SK-N-SH treated with all-trans-retinoic acid at 6 μM for 48 hours (cell line): ENCODE measurements at regions not wholly inside any gene's neighbourhood (a gene's known extent, or its start where the extent isn't known, plus 50 kb on each side); places are given as distances from the start of the nearest gene placed in this dataset.

Experiments
- ATAC-seq: fragments of 200-7000 bp; cut with Tn5 transposase; 3 replicates; pipeline ENCODE4 v1.9.1; 2020; ENCODE audit warnings: mild to moderate bottlenecking, moderate library complexity
- ARNTL ChIP-seq: fragments of 450-650 bp; formaldehyde crosslinking; IDR thresholded peaks from 2 replicates; pipeline ENCODE4 v1.5.0; 2020; ENCODE audit warnings: low read depth, mild to moderate bottlenecking, moderate library complexity, borderline replicate concordance
- BACH2 ChIP-seq: fragments of 250-450 bp; sonication (Bioruptor Pico); IDR thresholded peaks from 2 replicates; pipeline ENCODE4 v1.9.0; 2021; ENCODE audit warnings: mild to moderate bottlenecking, borderline replicate concordance
- CSDC2 ChIP-seq: fragments of 250-450 bp; sonication (Bioruptor Pico); IDR thresholded peaks from 2 replicates; pipeline ENCODE4 v1.5.0; 2020; ENCODE audit warnings: mild to moderate bottlenecking, moderate library complexity
- ESRRG ChIP-seq: fragments of 250-450 bp; sonication (Bioruptor Pico); IDR thresholded peaks from 2 replicates; pipeline ENCODE4 v1.6.1; 2021; ENCODE audit warnings: mild to moderate bottlenecking
- GLIS3 ChIP-seq: fragments of 250-450 bp; sonication (Bioruptor Pico); IDR thresholded peaks from 2 replicates; pipeline ENCODE4 v1.5.0; 2020; ENCODE audit warnings: mild to moderate bottlenecking, moderate library complexity
- ISL1 ChIP-seq: fragments of 250-450 bp; sonication (Bioruptor Pico); IDR thresholded peaks from 2 replicates; pipeline ENCODE4 v2.1.2; 2022; ENCODE audit warnings: mild to moderate bottlenecking, moderate library complexity
- OSR1 ChIP-seq: fragments of 250-450 bp; sonication (Bioruptor Pico); IDR thresholded peaks from 2 replicates; pipeline ENCODE4 v1.8.0; 2022; ENCODE audit warnings: moderate library complexity, mild to moderate bottlenecking, inconsistent platforms
- PPARA ChIP-seq: fragments of 250-450 bp; sonication (Bioruptor Pico); IDR thresholded peaks from 2 replicates; pipeline ENCODE4 v1.5.0; 2020; ENCODE audit warnings: mild to moderate bottlenecking, borderline replicate concordance
- RARB ChIP-seq: fragments of 250-450 bp; sonication (Bioruptor Pico); IDR thresholded peaks from 2 replicates; pipeline ENCODE4 v1.8.0; 2021; ENCODE audit warnings: mild to moderate bottlenecking, moderate library complexity
- SNAI2 ChIP-seq: fragments of 250-450 bp; sonication (Bioruptor Pico); IDR thresholded peaks from 2 replicates; pipeline ENCODE4 v1.5.0; 2020; ENCODE audit warnings: mild to moderate bottlenecking, moderate library complexity
- TCF4 ChIP-seq: fragments of 250-450 bp; sonication (Bioruptor Pico); IDR thresholded peaks from 2 replicates; pipeline ENCODE4 v1.8.0; 2021; ENCODE audit warnings: mild to moderate bottlenecking, moderate library complexity, borderline replicate concordance
- TOX ChIP-seq: fragments of 250-450 bp; sonication (Bioruptor Pico); IDR thresholded peaks from 2 replicates; pipeline ENCODE4 v1.8.0; 2021; ENCODE audit warnings: mild to moderate bottlenecking, moderate library complexity, borderline replicate concordance
- ZC3H10 ChIP-seq: fragments of 250-450 bp; sonication (Bioruptor Pico); IDR thresholded peaks from 2 replicates; pipeline ENCODE4 v1.5.1; 2021; ENCODE audit warnings: mild to moderate bottlenecking, moderate library complexity
- ZFP3 ChIP-seq: fragments of 250-450 bp; sonication (Bioruptor Pico); IDR thresholded peaks from 2 replicates; pipeline ENCODE4 v1.5.0; 2020; ENCODE audit warnings: mild to moderate bottlenecking, moderate library complexity
- ZFP30 ChIP-seq: fragments of 450-650 bp; formaldehyde crosslinking; IDR thresholded peaks from 2 replicates; pipeline ENCODE4 v1.5.0; 2022; ENCODE audit warnings: mild to moderate bottlenecking, moderate library complexity
- ZNF70 ChIP-seq: fragments of 450-650 bp; formaldehyde crosslinking; IDR thresholded peaks from 2 replicates; pipeline ENCODE4 v1.5.0; 2020; ENCODE audit warnings: mild to moderate bottlenecking, moderate library complexity
- ZNF8 ChIP-seq: fragments of 450-650 bp; formaldehyde crosslinking; IDR thresholded peaks from 2 replicates; pipeline ENCODE4 v1.5.0; 2020; ENCODE audit warnings: mild to moderate bottlenecking, moderate library complexity
- TF ChIP-seq, protein P1 (sequence below): fragments of 250-450 bp; sonication (Bioruptor Pico); IDR thresholded peaks from 2 replicates; pipeline ENCODE4 v1.8.0; 2021; ENCODE audit warnings: low read depth, mild to moderate bottlenecking, moderate library complexity, borderline replicate concordance
- TF ChIP-seq, protein P2 (sequence below): fragments of 250-450 bp; sonication (Bioruptor Pico); IDR thresholded peaks from 2 replicates; pipeline ENCODE4 v1.5.1; 2021; ENCODE audit warnings: mild to moderate bottlenecking, moderate library complexity
- TF ChIP-seq, protein P3 (sequence below): fragments of 250-450 bp; sonication (Bioruptor Pico); IDR thresholded peaks from 2 replicates; pipeline ENCODE4 v1.5.0; 2020; ENCODE audit warnings: mild to moderate bottlenecking, moderate library complexity
- TF ChIP-seq, protein P4 (sequence below): fragments of 250-450 bp; sonication (Bioruptor Pico); IDR thresholded peaks from 2 replicates; pipeline ENCODE4 v1.8.0; 2020; ENCODE audit warnings: mild to moderate bottlenecking, moderate library complexity, borderline replicate concordance
- TF ChIP-seq, protein P5 (sequence below): fragments of 250-450 bp; sonication (Bioruptor Pico); IDR thresholded peaks from 2 replicates; pipeline ENCODE4 v1.5.1; 2020; ENCODE audit warnings: low read depth, mild to moderate bottlenecking, moderate library complexity

DNA sequence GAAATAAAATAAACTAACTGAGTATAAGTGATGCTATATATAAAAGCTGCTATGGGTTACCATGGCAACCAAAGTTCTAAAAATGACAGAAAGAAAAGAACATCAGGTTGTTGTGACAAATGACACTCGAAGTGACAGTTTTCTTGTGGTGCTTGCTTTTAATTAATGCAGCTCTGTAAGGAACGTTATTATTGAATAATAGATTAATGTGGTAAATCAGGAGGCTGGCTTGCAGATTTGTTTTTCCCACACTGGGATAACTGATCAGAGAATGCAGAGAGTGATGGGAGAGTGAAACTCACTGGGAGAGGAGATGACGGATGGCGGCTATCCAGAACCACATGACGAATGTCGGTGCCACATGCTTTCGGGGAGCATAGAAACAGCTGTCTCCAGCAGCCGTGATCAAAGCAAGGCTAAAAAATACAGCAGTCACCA, 207.0 kb upstream of the ATP10A start:
- no peak for ATAC-seq
- no peak for TF ChIP-seq ZC3H10 (CRISPR knock-in tag)
- TF ChIP-seq CSDC2 (CRISPR knock-in tag) = no peak
- no peak for TF ChIP-seq ARNTL

DNA sequence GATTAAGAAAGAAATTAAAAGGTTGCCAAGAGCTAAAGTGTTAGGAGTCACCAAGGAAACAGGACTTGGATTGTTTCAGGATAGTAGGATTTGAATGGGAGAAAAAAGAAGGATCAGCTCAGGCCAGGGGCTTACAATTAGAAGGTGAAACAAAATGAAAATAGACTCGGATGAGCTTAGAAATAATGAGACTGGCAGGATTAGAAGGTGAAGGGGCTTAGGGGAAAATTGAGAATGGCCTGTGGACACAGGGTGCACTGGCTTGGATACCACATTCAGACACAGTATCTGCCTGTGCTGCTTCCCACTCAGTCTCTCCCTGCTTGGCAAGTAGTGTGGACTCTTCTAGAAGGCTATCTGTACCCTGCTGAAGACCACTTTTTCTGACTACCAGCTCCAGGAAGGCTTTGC, 206.1 kb upstream of the ATP10A start:
- TF ChIP-seq PPARA (CRISPR knock-in tag) = no peak
- TF ChIP-seq, protein P1, sequence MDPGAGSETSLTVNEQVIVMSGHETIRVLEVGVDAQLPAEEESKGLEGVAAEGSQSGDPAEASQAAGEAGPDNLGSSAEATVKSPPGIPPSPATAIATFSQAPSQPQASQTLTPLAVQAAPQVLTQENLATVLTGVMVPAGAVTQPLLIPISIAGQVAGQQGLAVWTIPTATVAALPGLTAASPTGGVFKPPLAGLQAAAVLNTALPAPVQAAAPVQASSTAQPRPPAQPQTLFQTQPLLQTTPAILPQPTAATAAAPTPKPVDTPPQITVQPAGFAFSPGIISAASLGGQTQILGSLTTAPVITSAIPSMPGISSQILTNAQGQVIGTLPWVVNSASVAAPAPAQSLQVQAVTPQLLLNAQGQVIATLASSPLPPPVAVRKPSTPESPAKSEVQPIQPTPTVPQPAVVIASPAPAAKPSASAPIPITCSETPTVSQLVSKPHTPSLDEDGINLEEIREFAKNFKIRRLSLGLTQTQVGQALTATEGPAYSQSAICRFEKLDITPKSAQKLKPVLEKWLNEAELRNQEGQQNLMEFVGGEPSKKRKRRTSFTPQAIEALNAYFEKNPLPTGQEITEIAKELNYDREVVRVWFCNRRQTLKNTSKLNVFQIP (CRISPR knock-in tag) = no peak
- no peak for TF ChIP-seq TCF4
- TF ChIP-seq ESRRG (CRISPR knock-in tag) = no peak
- TF ChIP-seq, protein P2, sequence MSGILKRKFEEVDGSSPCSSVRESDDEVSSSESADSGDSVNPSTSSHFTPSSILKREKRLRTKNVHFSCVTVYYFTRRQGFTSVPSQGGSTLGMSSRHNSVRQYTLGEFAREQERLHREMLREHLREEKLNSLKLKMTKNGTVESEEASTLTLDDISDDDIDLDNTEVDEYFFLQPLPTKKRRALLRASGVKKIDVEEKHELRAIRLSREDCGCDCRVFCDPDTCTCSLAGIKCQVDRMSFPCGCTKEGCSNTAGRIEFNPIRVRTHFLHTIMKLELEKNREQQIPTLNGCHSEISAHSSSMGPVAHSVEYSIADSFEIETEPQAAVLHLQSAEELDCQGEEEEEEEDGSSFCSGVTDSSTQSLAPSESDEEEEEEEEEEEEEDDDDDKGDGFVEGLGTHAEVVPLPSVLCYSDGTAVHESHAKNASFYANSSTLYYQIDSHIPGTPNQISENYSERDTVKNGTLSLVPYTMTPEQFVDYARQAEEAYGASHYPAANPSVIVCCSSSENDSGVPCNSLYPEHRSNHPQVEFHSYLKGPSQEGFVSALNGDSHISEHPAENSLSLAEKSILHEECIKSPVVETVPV (CRISPR knock-in tag) = no peak
- no peak for TF ChIP-seq GLIS3 (CRISPR knock-in tag)
- TF ChIP-seq ARNTL = no peak
- no peak for TF ChIP-seq ZC3H10 (CRISPR knock-in tag)
- TF ChIP-seq BACH2 (CRISPR knock-in tag) = no peak
- TF ChIP-seq OSR1 (CRISPR knock-in tag) = no peak
- TF ChIP-seq RARB (CRISPR knock-in tag) = no peak
- TF ChIP-seq ISL1 (CRISPR knock-in tag) = no peak
- TF ChIP-seq ZNF8 = no peak
- TF ChIP-seq, protein P3, sequence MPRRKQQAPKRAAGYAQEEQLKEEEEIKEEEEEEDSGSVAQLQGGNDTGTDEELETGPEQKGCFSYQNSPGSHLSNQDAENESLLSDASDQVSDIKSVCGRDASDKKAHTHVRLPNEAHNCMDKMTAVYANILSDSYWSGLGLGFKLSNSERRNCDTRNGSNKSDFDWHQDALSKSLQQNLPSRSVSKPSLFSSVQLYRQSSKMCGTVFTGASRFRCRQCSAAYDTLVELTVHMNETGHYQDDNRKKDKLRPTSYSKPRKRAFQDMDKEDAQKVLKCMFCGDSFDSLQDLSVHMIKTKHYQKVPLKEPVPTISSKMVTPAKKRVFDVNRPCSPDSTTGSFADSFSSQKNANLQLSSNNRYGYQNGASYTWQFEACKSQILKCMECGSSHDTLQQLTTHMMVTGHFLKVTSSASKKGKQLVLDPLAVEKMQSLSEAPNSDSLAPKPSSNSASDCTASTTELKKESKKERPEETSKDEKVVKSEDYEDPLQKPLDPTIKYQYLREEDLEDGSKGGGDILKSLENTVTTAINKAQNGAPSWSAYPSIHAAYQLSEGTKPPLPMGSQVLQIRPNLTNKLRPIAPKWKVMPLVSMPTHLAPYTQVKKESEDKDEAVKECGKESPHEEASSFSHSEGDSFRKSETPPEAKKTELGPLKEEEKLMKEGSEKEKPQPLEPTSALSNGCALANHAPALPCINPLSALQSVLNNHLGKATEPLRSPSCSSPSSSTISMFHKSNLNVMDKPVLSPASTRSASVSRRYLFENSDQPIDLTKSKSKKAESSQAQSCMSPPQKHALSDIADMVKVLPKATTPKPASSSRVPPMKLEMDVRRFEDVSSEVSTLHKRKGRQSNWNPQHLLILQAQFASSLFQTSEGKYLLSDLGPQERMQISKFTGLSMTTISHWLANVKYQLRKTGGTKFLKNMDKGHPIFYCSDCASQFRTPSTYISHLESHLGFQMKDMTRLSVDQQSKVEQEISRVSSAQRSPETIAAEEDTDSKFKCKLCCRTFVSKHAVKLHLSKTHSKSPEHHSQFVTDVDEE = no peak
- TF ChIP-seq TOX = no peak
- TF ChIP-seq SNAI2 (CRISPR knock-in tag) = no peak
- no peak for TF ChIP-seq CSDC2 (CRISPR knock-in tag)
- TF ChIP-seq, protein P4, sequence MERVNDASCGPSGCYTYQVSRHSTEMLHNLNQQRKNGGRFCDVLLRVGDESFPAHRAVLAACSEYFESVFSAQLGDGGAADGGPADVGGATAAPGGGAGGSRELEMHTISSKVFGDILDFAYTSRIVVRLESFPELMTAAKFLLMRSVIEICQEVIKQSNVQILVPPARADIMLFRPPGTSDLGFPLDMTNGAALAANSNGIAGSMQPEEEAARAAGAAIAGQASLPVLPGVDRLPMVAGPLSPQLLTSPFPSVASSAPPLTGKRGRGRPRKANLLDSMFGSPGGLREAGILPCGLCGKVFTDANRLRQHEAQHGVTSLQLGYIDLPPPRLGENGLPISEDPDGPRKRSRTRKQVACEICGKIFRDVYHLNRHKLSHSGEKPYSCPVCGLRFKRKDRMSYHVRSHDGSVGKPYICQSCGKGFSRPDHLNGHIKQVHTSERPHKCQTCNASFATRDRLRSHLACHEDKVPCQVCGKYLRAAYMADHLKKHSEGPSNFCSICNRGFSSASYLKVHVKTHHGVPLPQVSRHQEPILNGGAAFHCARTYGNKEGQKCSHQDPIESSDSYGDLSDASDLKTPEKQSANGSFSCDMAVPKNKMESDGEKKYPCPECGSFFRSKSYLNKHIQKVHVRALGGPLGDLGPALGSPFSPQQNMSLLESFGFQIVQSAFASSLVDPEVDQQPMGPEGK (CRISPR knock-in tag) = no peak
- ATAC-seq = no peak

DNA sequence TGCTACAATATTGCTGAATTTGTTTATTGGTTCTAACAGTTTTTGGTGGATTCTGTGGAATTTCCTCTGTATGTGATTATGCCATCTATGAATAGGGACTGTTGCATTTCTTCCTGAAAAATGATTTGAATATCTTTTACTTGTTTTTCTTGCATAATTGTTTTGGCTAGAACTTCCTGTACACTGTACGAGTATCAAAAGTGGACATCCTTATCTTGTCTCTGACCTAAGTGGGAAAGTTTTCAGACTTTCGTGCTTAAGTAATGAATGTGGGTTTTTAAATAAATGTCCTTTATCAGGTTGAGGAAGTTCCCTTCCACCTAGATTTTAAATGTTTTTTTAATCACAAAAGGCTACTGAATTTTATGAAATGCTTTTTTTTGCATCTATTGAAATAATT, 203.8 kb upstream of the ATP10A start:
- no peak for ATAC-seq
- TF ChIP-seq TOX (no peak), SNAI2 (CRISPR knock-in tag) (no peak), OSR1 (CRISPR knock-in tag) (no peak), ZC3H10 (CRISPR knock-in tag) (no peak), ARNTL (no peak), CSDC2 (CRISPR knock-in tag) (no peak), ZFP30 (no peak), ZFP3 (CRISPR knock-in tag) (no peak), ESRRG (CRISPR knock-in tag) (no peak), ZNF70 (no peak), GLIS3 (CRISPR knock-in tag) (no peak), PPARA (CRISPR knock-in tag) (no peak)
- TF ChIP-seq, protein P2 (CRISPR knock-in tag) = no peak
- TF ChIP-seq, protein P3 = no peak
- TF ChIP-seq, protein P4 (CRISPR knock-in tag) = no peak
- TF ChIP-seq, protein P5, sequence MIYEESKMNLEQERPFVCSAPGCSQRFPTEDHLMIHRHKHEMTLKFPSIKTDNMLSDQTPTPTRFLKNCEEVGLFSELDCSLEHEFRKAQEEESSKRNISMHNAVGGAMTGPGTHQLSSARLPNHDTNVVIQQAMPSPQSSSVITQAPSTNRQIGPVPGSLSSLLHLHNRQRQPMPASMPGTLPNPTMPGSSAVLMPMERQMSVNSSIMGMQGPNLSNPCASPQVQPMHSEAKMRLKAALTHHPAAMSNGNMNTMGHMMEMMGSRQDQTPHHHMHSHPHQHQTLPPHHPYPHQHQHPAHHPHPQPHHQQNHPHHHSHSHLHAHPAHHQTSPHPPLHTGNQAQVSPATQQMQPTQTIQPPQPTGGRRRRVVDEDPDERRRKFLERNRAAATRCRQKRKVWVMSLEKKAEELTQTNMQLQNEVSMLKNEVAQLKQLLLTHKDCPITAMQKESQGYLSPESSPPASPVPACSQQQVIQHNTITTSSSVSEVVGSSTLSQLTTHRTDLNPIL (CRISPR knock-in tag) = no peak
